ENCODE measurements at regions not wholly inside any gene's neighbourhood (a gene's known extent, or its start where the extent isn't known, plus 50 kb on each side); places are given as distances from the start of the nearest gene placed in this dataset.
"Not testable (repeated sequence)": the region's sequence is repeated elsewhere in the genome, so short reads cannot be mapped to it uniquely, and the experiment has no call there.

DNA sequence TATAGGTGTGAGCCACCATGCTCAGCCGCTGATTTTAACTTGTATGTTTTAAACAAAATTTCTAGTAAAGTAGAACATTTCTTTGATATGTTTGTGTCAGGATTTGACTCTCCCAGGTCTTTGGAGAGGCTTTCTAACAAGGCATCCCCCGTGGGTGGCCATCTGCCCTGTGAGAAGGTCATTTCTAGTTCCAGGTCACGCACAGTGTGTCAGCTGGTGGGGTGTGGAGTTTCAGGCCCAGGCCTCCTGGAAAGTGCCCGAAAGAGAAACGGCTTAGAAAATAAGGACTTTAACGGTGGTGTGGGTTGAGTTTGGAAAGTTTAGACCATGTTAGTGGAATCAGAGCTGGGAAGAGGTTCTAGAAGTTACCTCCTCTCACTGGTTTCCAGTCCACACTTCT lies 61.0 kb downstream of the SPDYE17 start:
- DNase-seq (ENCODE audit: low spot score) = not testable (repeated sequence)

DNA sequence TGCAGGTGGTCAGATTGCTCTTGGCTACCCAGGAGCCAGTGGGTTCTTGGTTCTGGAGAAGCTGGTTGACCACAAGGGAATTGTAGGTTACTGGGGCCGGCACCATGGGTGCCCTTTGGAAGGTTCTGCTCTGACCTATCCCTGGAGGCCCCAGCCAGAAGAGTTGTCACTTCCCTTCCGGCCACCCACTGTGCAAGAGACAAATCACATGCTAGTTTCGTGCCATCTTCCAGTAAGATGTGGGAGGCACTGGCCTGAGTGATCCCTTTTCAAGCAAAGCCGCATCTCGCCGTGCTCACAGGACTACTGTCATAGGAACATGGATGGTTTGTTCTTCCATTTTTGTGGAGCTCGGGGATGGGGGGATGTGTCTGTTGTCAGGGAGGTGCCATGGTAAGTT lies 62.3 kb downstream of the SPDYE17 start:
- DNase-seq (ENCODE audit: low spot score) = not testable (repeated sequence)

DNA sequence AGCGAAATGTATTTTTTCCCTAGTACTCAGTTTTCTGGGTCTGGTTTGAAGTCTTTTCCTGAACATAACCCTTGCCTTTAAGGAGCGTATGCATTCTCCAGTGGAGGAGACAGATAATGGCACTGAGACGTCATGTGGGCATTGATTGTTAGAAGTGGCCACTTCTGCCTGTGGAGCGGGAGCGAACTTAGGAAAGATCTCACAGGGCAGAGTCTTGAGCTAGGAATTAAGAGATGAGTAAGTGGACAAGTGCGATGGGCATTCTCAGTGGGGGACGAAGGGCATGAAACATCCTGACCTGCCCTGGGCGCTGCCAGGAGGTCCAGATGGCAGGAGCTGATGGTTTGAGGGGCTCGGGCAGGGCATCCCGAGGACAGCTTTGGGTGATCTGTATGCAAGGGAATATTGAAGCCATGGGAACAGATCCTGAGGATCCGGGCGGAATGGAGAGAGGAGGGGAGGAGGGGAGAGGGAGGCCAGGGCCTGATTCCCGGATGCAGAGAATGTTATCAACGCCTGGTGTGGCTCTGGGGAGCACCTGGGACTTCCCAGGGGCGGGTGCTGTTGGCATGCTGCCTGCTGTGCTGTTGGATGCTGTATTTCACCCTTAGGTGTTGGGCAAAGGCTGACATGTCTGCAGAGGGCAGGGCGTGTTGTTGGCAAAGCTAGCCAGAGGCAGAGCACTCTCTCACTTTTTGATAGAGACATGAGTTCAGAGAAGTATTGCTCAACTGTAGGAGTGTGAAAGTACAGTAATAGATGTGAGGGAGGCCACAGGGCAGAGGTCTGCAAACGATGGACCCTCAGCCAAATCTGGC lies 66.2 kb downstream of the SPDYE17 start:
- DNase-seq (ENCODE audit: low spot score) = not testable (repeated sequence)

DNA sequence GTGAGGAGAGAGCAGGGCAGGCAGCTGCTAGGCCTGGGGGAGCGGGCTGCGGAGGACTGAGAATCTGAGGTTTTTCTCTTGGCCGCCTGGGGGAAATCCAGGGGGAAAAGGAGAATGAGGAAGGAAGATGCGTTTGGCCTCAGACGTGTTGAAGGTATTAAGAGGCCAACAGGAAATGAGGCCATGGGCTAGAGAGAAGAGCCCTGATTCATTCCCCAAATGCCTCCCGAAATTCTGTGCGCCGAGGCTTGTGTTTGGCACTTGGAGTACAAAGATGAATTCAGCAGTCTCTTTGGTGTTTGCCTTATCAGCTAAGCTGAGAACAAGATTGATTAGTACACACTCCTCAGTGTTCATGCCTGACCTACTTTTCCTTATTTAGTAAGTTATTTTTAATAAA lies 68.1 kb downstream of the SPDYE17 start:
- DNase-seq (ENCODE audit: low spot score) = not testable (repeated sequence)

DNA sequence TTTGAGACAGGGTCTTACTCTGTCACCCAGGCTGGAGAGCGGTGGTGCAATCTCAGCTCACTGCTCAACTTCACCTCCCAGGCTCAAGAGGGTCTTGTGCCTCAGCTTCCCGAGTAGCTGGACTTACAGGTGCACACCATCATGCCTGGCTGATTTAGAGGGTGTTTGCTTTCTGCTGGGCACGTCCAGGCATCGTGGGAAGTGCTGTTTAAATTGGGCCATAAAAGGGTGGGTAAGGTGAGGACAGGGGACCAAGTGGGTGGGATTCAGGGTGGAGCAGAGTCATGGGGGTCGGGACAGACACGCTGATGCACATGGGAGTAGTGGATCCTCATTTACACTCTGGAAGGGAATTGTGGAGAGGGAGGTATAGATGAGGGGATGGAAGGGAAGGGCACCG lies 69.1 kb downstream of the SPDYE17 start:
- not testable (repeated sequence) for DNase-seq (ENCODE audit: low spot score)

DNA sequence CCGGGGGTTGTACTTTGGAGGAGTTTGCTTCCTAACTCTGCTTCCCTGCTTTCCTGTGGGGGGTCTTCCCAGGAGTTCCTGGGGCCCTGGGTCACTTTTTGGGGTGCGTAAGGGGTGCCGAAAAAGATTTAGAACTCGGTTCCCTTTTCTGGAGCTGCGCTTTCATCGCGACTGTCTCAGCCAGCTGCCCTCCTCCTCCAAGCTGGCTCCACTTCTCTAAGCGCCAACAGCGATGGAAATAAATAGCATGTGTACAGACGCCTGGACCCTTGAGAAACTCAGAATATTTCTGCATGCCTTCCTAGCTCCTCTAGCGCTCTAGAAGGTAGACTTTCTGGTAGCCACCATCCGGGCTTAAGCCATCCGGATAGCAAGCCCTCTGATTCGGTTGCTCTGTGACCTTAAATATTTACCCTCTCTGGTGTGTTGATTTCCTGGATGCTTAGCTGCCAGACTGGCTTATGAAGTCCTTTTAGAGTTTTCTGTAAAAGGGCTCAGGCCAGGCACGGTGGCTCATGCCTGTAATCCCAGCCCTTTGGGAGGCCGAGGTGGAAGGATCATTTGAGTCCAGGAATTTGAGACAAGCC lies 71.7 kb downstream of the SPDYE17 start:
- not testable (repeated sequence) for DNase-seq (ENCODE audit: low spot score)

DNA sequence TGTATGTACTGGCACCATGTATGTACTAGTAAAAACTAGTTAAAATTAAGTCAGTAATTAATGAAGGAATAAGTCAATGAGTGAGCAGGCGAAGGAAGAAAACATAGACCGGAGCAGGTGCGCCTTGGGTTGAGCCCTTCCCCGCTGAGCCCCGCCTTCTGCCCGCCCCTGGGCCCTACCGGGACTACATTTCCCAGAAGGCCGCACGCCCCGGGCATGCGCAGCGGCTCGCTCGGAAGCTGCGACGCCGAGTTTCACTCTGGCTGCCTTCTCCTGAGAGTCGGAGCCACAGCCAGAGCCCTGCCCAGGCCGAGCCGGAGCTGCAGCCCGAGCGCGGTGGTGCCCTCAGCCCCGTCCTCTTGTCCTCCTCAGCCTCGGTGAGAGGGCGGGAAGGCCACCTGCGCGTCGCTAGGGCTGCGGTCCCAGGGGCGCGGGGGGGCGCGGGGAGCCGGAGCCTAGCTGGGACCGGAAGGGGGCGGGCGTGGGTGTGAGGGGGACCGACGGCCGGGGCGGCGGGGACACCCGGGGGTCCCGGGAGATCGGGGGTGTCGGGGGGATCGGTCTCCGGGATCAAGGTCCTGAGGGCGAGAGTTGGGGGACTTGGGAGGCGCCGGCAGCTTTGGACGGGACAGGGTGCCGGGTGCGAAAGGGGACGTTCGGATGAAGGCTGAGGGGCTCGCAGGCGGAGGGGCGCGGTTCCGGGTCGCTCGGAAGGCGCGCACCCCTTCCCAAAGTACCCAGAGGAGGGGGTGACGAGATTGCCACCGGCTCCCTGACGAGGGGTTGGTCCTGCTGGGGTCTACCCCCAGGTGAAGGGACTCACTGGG lies 72.4 kb downstream of the SPDYE17 start:
- not testable (repeated sequence) for DNase-seq (ENCODE audit: low spot score)

DNA sequence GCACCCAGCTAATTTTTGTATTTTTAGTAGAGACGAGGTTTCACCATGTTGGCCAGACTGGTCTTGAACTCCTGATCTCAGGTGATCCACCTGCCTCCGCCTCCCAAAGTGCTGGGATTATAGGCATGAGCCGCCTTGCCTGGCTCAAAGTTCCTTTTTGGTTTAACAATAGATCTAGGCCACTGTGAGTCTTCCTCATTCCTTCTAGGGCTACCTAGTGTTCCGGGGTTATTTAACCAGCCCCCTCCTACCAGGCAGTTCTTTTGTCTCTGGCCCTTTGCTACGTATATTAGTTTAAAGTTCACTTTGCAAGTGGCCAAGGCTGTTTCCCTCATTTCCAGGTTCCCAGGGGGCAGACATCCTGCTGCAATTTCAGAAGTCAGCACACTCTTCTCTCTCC lies 75.6 kb downstream of the SPDYE17 start:
- not testable (repeated sequence) for DNase-seq (ENCODE audit: low spot score)

DNA sequence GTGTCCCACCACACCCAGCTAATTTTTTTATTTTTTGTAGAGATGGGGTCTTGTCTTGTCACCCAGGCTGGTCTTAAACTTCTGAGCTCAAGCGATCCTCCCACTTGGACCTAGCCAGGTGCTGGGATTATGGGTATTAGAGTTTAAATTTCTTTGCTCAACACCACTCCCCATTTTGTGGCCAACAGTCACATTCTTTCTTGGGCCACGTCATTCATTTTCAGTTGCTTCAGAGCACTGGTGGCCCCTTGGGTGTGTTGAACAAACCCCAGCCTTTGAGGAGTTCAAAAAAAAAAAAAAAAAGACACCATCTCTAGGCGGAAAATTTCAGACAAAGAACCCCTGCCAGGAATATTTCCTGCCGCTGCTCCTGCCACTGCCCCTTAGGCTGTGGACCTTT lies 77.0 kb downstream of the SPDYE17 start:
- DNase-seq (ENCODE audit: low spot score) = not testable (repeated sequence)

DNA sequence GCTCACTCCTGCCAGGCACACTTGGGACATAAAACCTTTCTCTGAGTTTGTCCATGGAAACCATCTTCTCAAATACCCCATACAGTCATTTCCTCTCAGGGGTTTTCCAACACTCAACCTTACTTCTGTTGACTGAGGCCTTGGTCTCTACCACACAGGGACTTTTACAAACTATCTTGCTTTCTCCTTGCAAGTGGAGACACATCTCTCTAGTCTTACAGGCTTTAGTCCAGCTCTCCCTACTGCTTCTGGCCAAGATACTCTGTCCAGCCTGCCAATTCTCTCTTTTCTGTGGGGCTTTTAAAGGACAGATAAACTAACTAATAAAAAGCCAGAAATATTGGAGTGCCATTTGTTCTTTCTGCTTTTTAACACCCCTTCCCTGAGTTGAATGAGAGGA lies 87.6 kb downstream of the SPDYE17 start:
- not testable (repeated sequence) for DNase-seq (ENCODE audit: low spot score)

DNA sequence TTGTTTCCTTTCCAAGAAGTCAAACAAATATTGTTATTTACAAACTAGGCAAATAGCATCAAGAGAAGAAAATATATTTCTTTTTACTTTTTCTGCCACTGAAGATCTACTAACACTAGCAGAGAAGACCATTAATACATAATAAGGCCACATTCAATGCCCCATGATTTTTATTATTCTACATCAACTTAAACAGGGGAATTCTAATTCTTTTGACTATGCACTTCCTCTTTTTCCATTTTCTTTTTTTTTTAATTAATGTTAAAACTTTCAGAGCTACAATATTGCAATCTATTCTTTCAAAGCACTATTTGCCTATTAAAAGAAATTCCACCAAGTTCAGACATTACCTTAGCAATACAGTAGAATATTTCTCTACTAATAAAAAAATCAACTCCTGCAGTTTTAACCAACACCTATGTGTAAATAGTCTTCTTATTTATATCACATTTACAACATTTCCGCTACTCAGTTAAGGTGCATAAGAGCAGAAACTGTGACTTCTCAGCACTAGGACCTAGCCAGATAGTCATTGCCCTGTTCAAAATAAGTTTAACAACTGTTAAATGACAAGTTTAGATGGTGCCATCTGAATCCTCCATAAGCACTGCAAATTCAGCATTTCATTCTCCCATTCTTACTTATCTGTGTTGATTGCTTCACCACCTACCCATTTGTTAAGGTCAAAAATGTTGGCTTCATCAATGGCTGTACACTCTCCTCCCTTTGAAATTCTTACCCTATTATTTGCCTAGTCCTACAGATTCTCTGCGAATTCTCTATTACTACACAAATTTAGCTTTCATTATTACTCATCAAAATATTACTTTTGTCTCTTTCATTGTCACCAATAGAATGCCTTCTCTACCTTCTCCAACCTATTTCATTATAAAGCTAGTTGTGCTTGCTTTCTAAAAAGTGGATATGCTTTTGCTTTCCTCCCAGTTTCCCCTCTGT lies 90.1 kb downstream of the SPDYE17 start:
- not testable (repeated sequence) for DNase-seq (ENCODE audit: low spot score)

DNA sequence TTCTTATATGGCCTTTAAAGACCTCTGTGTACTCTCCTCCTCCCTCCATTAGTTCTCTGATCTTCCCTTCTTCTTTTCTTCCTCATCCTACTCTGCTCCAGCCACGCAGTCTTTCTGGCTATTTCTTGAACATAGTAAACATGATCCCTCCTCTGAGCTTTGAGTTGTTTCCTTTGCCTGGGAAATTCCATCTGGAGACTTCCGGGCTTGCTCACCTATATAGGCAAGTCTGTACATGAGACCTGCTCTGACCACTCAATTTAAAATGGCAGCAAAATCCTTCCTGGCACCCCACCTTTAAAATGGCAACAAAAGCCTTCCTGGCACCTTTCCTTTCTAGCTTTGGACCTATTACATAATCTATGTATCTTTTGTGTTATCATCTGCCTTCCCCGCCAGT lies 94.4 kb downstream of the SPDYE17 start:
- DNase-seq (ENCODE audit: low spot score) = not testable (repeated sequence)

DNA sequence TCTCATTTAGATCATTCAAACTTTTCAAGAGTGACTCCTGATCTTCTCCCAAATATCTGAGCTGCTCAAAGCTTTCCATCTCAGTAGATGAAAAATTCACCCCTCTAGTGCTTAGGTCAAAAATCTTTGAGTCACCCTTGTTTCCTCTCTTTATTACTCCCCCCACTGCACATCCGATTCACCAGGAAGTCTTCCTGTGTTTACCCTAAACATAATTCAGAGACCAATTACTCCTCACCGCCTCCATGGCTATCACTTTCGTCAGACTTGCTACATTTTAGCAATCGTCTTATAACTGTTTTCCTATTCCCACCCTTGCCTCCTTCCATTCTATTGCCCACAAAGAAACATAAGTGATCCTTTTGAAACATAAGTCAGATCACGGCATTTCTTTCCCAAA lies 94.8 kb downstream of the SPDYE17 start:
- DNase-seq (ENCODE audit: low spot score) = not testable (repeated sequence)

DNA sequence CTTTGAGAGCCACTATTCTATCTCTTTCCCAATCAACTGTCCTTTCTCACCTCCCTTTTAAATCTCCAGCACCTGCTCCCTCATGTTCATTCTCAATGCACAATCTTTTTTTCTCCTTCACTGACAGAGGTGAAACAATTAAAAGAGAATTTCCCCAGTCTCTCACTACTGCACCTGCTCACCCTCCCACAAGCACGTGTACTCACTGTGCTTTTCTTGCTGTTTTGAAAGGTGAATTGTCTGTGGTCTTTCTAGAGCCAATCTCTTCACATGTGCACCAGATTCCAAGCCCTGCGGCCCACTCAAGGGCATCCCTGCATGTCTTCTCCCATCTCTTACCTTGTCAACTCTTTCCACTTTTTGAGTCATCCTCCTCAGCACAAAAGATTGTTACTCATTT lies 95.8 kb downstream of the SPDYE17 start:
- not testable (repeated sequence) for DNase-seq (ENCODE audit: low spot score)

DNA sequence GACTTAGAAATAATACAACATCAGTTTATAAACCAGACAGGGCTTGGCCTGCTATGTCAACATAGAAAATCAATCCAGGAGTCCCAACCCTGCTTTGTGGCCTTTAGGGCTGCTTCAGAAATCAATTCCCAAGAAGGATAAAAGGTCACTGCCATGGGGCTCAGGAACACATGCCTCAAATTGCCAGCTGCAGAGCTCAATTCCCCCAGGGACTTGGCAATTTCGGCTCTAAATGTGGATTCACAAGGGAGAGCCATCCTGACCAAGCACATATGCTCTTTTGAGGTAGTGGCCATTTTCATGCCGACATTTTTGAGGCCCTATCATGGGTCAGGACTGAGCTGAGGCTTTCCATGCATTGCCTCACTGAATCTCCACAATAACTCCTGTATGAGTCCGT lies 97.5 kb downstream of the SPDYE17 start:
- not testable (repeated sequence) for DNase-seq (ENCODE audit: low spot score)

DNA sequence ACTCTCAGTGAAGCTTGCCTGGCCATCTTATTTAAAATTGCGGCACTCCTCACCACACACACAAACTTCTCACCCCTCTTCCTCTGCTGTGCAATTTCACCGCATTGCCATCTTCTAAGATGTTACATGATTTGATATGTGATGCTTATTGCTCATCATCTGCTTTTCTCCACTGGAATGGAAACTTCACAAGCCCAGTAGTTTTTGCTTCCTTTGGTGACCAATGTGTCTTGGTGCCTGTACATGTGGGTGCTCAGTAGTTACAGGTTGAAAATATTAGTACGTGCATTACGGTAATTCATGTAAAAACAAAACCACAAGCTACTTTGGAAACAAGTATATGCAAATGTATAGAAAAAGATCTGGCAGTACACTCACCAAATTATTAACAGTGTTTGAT lies 99.2 kb downstream of the SPDYE17 start:
- DNase-seq (ENCODE audit: low spot score) = not testable (repeated sequence)

DNA sequence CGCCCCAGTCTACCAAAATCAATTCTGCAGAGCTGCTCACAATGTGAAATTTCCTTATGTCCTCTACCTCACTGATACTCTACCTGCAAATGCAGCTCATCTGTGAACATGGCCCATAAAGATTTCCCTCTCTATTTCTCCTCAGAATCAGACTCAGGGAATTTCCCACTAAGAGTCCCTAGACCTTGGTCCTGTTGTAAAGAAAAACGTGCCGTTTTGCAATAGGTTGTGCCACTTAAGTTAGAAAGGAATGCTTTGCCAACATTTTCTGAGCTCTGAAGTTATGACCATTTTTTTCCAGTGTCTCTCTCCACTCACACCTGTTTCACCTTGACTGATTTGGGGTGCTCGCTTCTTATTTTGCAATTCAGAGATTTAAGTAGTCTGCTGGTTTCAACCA lies 100.7 kb downstream of the SPDYE17 start:
- DNase-seq (ENCODE audit: low spot score) = not testable (repeated sequence)

DNA sequence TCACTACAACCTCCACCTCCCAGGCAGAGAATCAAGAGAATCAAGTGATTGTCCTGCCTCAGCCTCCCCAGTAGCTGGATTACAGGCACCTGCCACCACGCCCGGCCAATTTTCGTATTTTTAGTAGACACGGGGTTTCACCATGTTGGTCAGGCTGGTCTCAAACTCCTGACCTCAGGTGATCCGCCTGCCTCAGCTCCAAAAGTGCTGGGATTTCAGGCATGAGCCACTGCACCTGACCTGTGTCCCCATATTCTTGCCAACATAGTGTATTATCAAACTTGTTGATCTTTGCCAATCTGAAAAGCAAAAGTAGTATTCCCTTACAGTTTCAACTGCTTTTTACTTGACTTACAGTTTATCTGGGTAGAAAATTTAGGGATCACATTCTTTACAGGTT lies 101.7 kb downstream of the SPDYE17 start:
- not testable (repeated sequence) for DNase-seq (ENCODE audit: low spot score)

DNA sequence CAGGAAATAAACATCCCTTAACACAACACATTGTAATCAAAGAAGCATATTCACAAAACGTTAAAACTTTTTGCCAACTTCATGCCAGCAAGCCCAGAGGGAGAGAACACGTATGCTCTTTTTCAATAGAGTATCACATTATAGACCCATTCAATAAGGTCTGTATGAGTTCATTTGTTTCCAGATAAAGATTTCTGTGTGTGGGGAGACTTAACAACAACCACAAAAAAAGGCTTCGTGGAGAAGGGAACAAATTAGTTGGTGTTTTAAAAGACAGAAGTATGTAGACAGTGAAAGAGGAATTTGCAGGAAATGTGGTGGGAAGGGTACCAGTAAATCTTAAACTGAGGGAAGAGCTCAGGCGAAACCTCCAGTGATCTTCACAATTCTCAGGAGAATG lies 103.4 kb downstream of the SPDYE17 start:
- DNase-seq (ENCODE audit: low spot score) = not testable (repeated sequence)

DNA sequence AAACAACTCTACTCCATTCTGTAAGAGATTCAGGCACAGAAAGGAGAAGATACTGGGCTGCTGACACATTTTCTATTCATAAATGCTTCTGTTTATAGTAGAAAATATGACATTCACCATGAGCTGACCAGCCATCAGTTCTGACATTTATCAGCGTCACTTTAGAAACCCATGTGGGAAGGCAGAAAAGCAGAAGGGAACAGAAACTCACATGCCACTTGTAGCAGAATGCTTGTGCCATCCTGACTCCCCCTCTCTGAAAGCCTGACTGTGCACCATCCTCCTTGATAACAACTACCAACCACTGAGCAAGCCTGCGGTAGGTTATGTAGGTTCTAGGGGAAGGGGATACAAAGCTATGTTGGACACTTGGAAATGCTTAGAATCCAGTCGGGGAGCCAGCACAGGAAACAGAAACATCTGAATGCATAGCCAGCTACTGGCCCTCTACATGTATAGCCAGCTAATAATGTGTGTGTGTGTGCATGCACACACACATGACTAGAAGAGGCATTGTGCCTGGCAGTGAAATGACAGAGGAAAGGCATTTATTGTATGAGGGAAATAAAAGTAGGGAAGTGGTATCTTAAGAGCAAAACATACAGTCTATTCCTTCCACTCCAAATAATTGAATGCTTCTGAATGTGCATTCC lies 104.3 kb downstream of the SPDYE17 start:
- not testable (repeated sequence) for DNase-seq (ENCODE audit: low spot score)

DNA sequence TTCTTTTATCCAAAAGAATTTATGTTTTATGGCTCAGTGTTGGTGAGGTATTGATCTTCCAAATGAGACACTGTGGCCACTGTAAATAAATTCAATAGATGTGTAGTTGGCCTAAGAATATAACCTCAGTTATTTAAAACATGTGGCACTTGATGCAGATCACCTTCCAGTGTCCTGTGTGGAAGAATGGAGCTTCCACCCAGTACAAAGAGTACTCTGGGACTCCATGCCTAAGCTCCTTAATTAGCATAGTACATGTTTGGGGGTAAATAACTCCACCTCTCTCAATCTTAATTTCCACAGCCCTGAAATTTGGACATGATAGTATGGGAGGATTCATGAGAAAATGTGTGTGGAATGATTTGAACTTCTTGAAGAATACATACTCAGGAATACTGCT lies 105.7 kb downstream of the SPDYE17 start:
- DNase-seq (ENCODE audit: low spot score) = not testable (repeated sequence)

All from RKO (cell line).